ENCODE measurements at regions not wholly inside any gene's neighbourhood (a gene's known extent, or its start where the extent isn't known, plus 50 kb on each side); places are given as distances from the start of the nearest gene placed in this dataset.

DNA sequence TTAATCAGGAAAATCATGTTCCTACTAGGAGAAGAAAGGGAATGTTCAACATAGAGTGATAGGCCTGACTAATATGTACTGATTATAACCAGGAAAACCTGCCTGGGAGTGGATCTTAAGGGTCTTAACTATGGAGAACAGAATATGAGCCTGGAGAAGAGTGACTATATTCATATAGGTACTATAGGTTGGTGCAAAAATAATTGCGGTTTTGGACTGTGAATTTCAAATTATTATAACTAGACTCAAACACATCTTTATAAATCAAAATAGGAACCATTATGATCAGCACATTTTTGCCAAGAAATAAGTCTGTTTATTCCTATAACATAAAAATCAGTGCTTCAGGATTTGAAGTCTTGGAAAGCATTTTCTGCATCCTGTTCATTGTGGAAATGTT lies 189.8 kb upstream of the ADAMTS5 start:
- TF ChIP-seq, protein P1, sequence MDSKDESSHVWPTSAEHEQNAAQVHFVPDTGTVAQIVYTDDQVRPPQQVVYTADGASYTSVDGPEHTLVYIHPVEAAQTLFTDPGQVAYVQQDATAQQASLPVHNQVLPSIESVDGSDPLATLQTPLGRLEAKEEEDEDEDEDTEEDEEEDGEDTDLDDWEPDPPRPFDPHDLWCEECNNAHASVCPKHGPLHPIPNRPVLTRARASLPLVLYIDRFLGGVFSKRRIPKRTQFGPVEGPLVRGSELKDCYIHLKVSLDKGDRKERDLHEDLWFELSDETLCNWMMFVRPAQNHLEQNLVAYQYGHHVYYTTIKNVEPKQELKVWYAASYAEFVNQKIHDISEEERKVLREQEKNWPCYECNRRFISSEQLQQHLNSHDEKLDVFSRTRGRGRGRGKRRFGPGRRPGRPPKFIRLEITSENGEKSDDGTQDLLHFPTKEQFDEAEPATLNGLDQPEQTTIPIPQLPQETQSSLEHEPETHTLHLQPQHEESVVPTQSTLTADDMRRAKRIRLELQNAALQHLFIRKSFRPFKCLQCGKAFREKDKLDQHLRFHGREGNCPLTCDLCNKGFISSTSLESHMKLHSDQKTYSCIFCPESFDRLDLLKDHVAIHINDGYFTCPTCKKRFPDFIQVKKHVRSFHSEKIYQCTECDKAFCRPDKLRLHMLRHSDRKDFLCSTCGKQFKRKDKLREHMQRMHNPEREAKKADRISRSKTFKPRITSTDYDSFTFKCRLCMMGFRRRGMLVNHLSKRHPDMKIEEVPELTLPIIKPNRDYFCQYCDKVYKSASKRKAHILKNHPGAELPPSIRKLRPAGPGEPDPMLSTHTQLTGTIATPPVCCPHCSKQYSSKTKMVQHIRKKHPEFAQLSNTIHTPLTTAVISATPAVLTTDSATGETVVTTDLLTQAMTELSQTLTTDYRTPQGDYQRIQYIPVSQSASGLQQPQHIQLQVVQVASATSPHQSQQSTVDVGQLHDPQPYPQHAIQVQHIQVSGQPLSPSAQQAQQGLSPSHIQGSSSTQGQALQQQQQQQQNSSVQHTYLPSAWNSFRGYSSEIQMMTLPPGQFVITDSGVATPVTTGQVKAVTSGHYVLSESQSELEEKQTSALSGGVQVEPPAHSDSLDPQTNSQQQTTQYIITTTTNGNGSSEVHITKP (IDR thresholded peaks at IDR 0.05; ENCODE audit: partially characterized antibody): no peak
- TF ChIP-seq TCF7 (IDR thresholded peaks at IDR 0.05; ENCODE audit: borderline replicate concordance) (no peak), NR2C2 (CRISPR knock-in tag; IDR thresholded peaks at IDR 0.05) (no peak), NR2C2 (tag; IDR thresholded peaks at IDR 0.05) (no peak)
